ENCODE measurements at regions not wholly inside any gene's neighbourhood (a gene's known extent, or its start where the extent isn't known, plus 50 kb on each side); places are given as distances from the start of the nearest gene placed in this dataset.

DNA sequence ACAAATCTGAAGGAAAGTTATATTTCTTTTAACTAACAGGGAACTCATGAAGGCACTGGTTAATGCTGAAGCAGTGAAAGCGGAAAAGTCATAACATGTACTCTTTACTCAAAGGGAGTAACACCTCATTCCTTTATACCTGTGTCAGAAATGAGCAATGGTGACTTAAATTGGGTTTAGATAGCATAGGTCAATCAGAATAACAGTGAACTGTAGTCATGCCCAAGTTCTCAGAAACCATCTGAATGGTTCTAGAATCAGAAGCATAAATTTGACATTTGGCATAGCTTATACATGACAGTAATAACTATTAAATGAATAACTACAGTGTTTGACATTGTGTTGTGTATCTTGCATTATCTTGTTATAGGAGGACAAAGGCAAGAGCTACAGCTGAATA is 382.0 kb downstream of the NUF2 start:
- TF ChIP-seq POLR2AphosphoS5 (IDR thresholded peaks at IDR 0.05; ENCODE audit: low read depth): no peak
- TF ChIP-seq, protein P1, sequence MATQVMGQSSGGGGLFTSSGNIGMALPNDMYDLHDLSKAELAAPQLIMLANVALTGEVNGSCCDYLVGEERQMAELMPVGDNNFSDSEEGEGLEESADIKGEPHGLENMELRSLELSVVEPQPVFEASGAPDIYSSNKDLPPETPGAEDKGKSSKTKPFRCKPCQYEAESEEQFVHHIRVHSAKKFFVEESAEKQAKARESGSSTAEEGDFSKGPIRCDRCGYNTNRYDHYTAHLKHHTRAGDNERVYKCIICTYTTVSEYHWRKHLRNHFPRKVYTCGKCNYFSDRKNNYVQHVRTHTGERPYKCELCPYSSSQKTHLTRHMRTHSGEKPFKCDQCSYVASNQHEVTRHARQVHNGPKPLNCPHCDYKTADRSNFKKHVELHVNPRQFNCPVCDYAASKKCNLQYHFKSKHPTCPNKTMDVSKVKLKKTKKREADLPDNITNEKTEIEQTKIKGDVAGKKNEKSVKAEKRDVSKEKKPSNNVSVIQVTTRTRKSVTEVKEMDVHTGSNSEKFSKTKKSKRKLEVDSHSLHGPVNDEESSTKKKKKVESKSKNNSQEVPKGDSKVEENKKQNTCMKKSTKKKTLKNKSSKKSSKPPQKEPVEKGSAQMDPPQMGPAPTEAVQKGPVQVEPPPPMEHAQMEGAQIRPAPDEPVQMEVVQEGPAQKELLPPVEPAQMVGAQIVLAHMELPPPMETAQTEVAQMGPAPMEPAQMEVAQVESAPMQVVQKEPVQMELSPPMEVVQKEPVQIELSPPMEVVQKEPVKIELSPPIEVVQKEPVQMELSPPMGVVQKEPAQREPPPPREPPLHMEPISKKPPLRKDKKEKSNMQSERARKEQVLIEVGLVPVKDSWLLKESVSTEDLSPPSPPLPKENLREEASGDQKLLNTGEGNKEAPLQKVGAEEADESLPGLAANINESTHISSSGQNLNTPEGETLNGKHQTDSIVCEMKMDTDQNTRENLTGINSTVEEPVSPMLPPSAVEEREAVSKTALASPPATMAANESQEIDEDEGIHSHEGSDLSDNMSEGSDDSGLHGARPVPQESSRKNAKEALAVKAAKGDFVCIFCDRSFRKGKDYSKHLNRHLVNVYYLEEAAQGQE (IDR thresholded peaks at IDR 0.05; ENCODE audit: insufficient replicate concordance, low read depth): no peak
- TF ChIP-seq CTCF (IDR thresholded peaks at IDR 0.05; ENCODE audit: insufficient read depth, low read length): no peak
- no peak for TF ChIP-seq GABPA (IDR thresholded peaks at IDR 0.05; ENCODE audit: low read depth)
- TF ChIP-seq SPI1 (IDR thresholded peaks at IDR 0.05; ENCODE audit: borderline replicate concordance, low read depth): no peak
- DNase-seq (ENCODE audit: low read depth in 1 of 2, low spot score in 1 of 2): no peak
- Histone ChIP-seq H3K27me3 (ENCODE audit: insufficient read depth, poor library complexity, severe bottlenecking) (no peaks in the 10 kb centered on the region), H3K4me3 (replicated peaks; ENCODE audit: insufficient read depth, low read length) (no peak overlapping the region), H3K27ac (replicated peaks) (no peak overlapping the region)

GRCh38 chr1:163706915-163707314 is 385.2 kb downstream of the NUF2 start:
- Histone ChIP-seq H3K27ac (replicated peaks) (no peak overlapping the region), H3K27me3 (ENCODE audit: insufficient read depth, poor library complexity, severe bottlenecking) (no peaks in the 10 kb centered on the region), H3K4me3 (replicated peaks; ENCODE audit: insufficient read depth, low read length) (no peak overlapping the region)
- DNase-seq (ENCODE audit: low read depth in 1 of 2, low spot score in 1 of 2): no peak
- TF ChIP-seq, protein P1 (IDR thresholded peaks at IDR 0.05; ENCODE audit: insufficient replicate concordance, low read depth): no peak
- TF ChIP-seq SPI1 (IDR thresholded peaks at IDR 0.05; ENCODE audit: borderline replicate concordance, low read depth) (peak; percentile 64), CTCF (IDR thresholded peaks at IDR 0.05; ENCODE audit: insufficient read depth, low read length) (no peak), POLR2AphosphoS5 (IDR thresholded peaks at IDR 0.05; ENCODE audit: low read depth) (no peak)

- DNase-seq (ENCODE audit: low read depth in 1 of 2, low spot score in 1 of 2): no peak
- H3K27ac ChIP-seq (replicated peaks): no peak overlapping the region
- H3K4me3 ChIP-seq (replicated peaks; ENCODE audit: insufficient read depth, low read length): no peak overlapping the region
- no peaks in the 10 kb centered on the region for H3K27me3 ChIP-seq (ENCODE audit: insufficient read depth, poor library complexity, severe bottlenecking)
- TF ChIP-seq, protein P1 (IDR thresholded peaks at IDR 0.05; ENCODE audit: insufficient replicate concordance, low read depth): no peak
- TF ChIP-seq POLR2AphosphoS5 (IDR thresholded peaks at IDR 0.05; ENCODE audit: low read depth) (no peak), CTCF (IDR thresholded peaks at IDR 0.05; ENCODE audit: insufficient read depth, low read length) (no peak), SPI1 (IDR thresholded peaks at IDR 0.05; ENCODE audit: borderline replicate concordance, low read depth) (no peak), GABPA (IDR thresholded peaks at IDR 0.05; ENCODE audit: low read depth) (no peak)
These were observed 387.9 kb downstream of the NUF2 start for GRCh38 chr1:163709636-163710035.

Measured in HL-60 (cell line).